Skeletal muscle tissue (tissue), 3 donors: ENCODE measurements at regions not wholly inside any gene's neighbourhood (a gene's known extent, or its start where the extent isn't known, plus 50 kb on each side); places are given as distances from the start of the nearest gene placed in this dataset.

Experiments
- H3K27ac ChIP-seq: one replicate; pipeline ENCODE4 v1.7.0; 2013; ENCODE audit warnings: mild to moderate bottlenecking, low read depth, low read length, inconsistent platforms
- H3K27me3 ChIP-seq, 3 donors: one replicate each; pipeline ENCODE4 v1.7.0; 2013; ENCODE audit warnings: low read length in 3 of 3; ENCODE audit not compliant: control insufficient read depth in 3 of 3, insufficient read depth in 3 of 3
- H3K36me3 ChIP-seq, 3 donors: one replicate each; pipeline ENCODE4 v1.7.0; 2013; ENCODE audit warnings: low read length in 3 of 3; ENCODE audit not compliant: control insufficient read depth in 3 of 3, insufficient read depth in 3 of 3
- H3K4me1 ChIP-seq, 3 donors: one replicate each; pipeline ENCODE4 v1.7.0; 2013; ENCODE audit warnings: low read length in 3 of 3, mild to moderate bottlenecking in 3 of 3; ENCODE audit not compliant: control insufficient read depth in 3 of 3, insufficient read depth in 3 of 3
- H3K4me3 ChIP-seq, 3 donors: one replicate each; pipeline ENCODE4 v1.7.0; 2013; ENCODE audit warnings: low read length in 3 of 3
- H3K9ac ChIP-seq, 3 donors: one replicate each; pipeline ENCODE4 v1.7.0; 2013; ENCODE audit warnings: low read length in 3 of 3, mild to moderate bottlenecking in 3 of 3, moderate library complexity in 2 of 3, low read depth in 1 of 3
- H3K9me3 ChIP-seq, 3 donors: one replicate each; pipeline ENCODE4 v1.7.0; 2013; ENCODE audit warnings: low read length in 3 of 3; ENCODE audit not compliant: control insufficient read depth in 3 of 3
- donor health status: Osteomylitis.

GRCh38 chr3:72323773-72324172, 524.5 kb downstream of the SHQ1 start:
- Histone ChIP-seq H3K27ac (no peak overlapping the region), H3K4me1 (peaks cover 4 to 6% (median 5%) of the 10 kb centered on the region in 3 donors), H3K36me3 (no peaks in the 10 kb centered on the region), H3K9me3 (no peaks in the 10 kb centered on the region), H3K27me3 (peaks cover 0 to 4% (median 0%) of the 10 kb centered on the region in 3 donors), H3K9ac (no peak overlapping the region), H3K4me3 (no peak overlapping the region)

- H3K4me1 ChIP-seq: peaks cover 5 to 10% (median 9%) of the 10 kb centered on the region in 3 donors
- no peak overlapping the region for H3K4me3 ChIP-seq
- H3K9me3 ChIP-seq: no peaks in the 10 kb centered on the region
- H3K9ac ChIP-seq: no peak overlapping the region
- H3K27ac ChIP-seq: no peak overlapping the region
- no peaks in the 10 kb centered on the region for H3K36me3 ChIP-seq
- peaks cover 0 to 2% (median 0%) of the 10 kb centered on the region in 3 donors for H3K27me3 ChIP-seq
These were observed 525.8 kb downstream of the SHQ1 start for GRCh38 chr3:72322264-72322976.

GRCh38 chr3:72320955-72321303, 527.3 kb downstream of the SHQ1 start:
- Histone ChIP-seq H3K36me3 (no peaks in the 10 kb centered on the region), H3K4me1 (peaks cover 5 to 13% (median 10%) of the 10 kb centered on the region in 3 donors), H3K27ac (no peak overlapping the region), H3K4me3 (no peak overlapping the region), H3K9ac (no peak overlapping the region), H3K9me3 (no peaks in the 10 kb centered on the region), H3K27me3 (peaks cover 0 to 2% (median 0%) of the 10 kb centered on the region in 3 donors)

GRCh38 chr3:72320095-72320954, 527.9 kb downstream of the SHQ1 start:
- peaks cover 5 to 13% (median 10%) of the 10 kb centered on the region in 3 donors for H3K4me1 ChIP-seq
- no peak overlapping the region for H3K9ac ChIP-seq
- no peaks in the 10 kb centered on the region for H3K36me3 ChIP-seq
- no peaks in the 10 kb centered on the region for H3K27me3 ChIP-seq
- no peaks in the 10 kb centered on the region for H3K9me3 ChIP-seq
- H3K4me3 ChIP-seq: no peak overlapping the region
- no peak overlapping the region for H3K27ac ChIP-seq

- Histone ChIP-seq H3K36me3 (no peaks in the 10 kb centered on the region), H3K27me3 (no peaks in the 10 kb centered on the region), H3K9me3 (no peaks in the 10 kb centered on the region), H3K9ac (no peak overlapping the region), H3K27ac (no peak overlapping the region), H3K4me3 (no peak overlapping the region), H3K4me1 (peaks cover 5 to 13% (median 10%) of the 10 kb centered on the region in 3 donors)
These were observed 528.8 kb downstream of the SHQ1 start for GRCh38 chr3:72319194-72320094.

GRCh38 chr3:72318504-72319193, 529.6 kb downstream of the SHQ1 start:
- no peak overlapping the region for H3K4me3 ChIP-seq
- H3K36me3 ChIP-seq: no peaks in the 10 kb centered on the region
- no peak overlapping the region for H3K9ac ChIP-seq
- peaks cover 5 to 13% (median 10%) of the 10 kb centered on the region in 3 donors for H3K4me1 ChIP-seq
- no peak overlapping the region for H3K27ac ChIP-seq
- H3K27me3 ChIP-seq: no peaks in the 10 kb centered on the region
- H3K9me3 ChIP-seq: no peaks in the 10 kb centered on the region

GRCh38 chr3:72317491-72317890, 530.8 kb downstream of the SHQ1 start:
- Histone ChIP-seq H3K9me3 (no peaks in the 10 kb centered on the region), H3K4me1 (peaks cover 5 to 13% (median 10%) of the 10 kb centered on the region in 3 donors), H3K4me3 (no peak overlapping the region), H3K9ac (no peak overlapping the region), H3K27me3 (no peaks in the 10 kb centered on the region), H3K27ac (no peak overlapping the region), H3K36me3 (no peaks in the 10 kb centered on the region)

GRCh38 chr3:72316501-72317279, 531.6 kb downstream of the SHQ1 start:
- no peaks in the 10 kb centered on the region for H3K27me3 ChIP-seq
- no peaks in the 10 kb centered on the region for H3K9me3 ChIP-seq
- no peaks in the 10 kb centered on the region for H3K36me3 ChIP-seq
- no peak overlapping the region for H3K27ac ChIP-seq
- no peak overlapping the region for H3K9ac ChIP-seq
- H3K4me3 ChIP-seq: no peak overlapping the region
- H3K4me1 ChIP-seq: peaks cover 5 to 13% (median 10%) of the 10 kb centered on the region in 3 donors

GRCh38 chr3:72313308-72313707, 528.4 kb upstream of the PROK2 start:
- H3K9me3 ChIP-seq: no peaks in the 10 kb centered on the region
- no peak overlapping the region for H3K9ac ChIP-seq

More at GRCh38 chr3:72313308-72313707, 528.4 kb upstream of the PROK2 start:
- H3K36me3 ChIP-seq: no peaks in the 10 kb centered on the region
- no peak overlapping the region for H3K4me3 ChIP-seq
- H3K27ac ChIP-seq: no peak overlapping the region
- H3K27me3 ChIP-seq: peaks cover 0 to 6% (median 0%) of the 10 kb centered on the region in 3 donors
- H3K4me1 ChIP-seq: peaks cover 3 to 14% (median 5%) of the 10 kb centered on the region in 3 donors
